GM21528 (cell line): ENCODE measurements at regions not wholly inside any gene's neighbourhood (a gene's known extent, or its start where the extent isn't known, plus 50 kb on each side); places are given as distances from the start of the nearest gene placed in this dataset.
"Not testable (repeated sequence)": the region's sequence is repeated elsewhere in the genome, so short reads cannot be mapped to it uniquely, and the experiment has no call there.

Experiments
- ATAC-seq: cut with Tn5 transposase; IDR thresholded peaks from one replicate; pipeline ENCODE4 v1.9.1; 2021; ENCODE audit warnings: mild to moderate bottlenecking, moderate library complexity; ENCODE audit not compliant: unreplicated experiment, low FRiP score

DNA sequence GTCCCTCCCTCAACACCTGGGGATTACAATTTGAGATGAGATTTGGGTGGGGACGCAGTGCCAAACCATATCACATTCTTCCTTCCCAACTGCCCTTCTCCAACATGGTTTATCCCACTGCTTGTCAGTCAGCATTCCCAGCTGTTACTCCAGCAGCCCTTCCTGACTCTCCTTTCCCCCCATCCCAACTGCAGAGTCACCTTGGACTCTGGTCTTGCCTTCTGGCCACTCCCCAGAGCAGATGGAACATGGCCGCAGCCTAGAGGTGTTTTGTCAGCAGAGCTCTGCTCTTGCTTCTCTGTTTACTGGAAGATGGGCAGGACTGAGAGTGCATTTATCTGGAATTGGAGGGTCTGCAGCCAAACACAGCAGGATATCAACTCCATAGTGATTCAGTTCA, 51.2 kb upstream of the MEX3C start:
- no peak for ATAC-seq

DNA sequence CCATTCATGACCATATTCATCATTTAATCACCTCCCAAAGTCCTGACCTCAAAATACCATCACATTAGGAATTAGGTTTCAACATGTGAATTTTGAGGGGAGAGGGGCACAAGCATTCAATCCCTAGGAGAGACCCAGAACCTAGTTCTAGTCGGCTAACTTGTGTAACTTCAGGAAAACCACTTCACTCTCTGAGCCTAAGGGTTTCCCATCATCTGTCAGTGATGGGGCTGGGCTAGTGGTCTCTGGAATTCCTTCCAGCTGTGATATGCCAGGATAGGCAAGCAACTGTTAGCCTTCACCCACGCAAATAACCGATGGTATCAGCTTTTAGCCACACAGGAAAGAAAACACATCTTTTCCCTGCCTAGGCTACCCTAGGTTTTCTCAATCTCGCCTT, 52.5 kb upstream of the MEX3C start:
- no peak for ATAC-seq

DNA sequence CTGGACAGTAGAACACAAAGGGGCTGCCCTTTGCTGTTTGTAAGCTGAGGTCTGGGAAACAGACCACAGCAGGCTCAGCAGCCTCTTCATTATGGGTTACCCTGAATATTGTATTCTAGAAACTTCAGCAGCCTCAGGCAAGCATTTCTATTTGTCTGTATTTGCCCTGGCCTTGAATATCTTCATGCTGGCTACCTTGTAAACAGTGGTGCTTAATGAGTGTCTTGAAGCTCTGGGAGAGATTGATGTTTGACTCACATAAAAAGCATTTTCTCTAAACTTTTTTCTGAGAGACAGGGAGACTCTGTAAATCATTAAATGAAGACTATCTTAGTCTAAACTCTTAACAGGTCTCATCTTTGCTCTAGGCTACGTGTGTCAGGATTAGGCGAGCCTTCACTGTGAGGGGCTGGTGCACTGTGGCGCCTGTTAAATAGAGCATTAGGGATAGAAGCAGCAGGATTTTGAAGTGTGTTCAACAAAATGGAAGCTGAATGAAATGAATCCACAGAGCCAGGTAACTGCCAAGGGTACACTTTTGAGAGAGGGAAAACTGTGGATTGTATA, 53.1 kb upstream of the MEX3C start:
- ATAC-seq = no peak

DNA sequence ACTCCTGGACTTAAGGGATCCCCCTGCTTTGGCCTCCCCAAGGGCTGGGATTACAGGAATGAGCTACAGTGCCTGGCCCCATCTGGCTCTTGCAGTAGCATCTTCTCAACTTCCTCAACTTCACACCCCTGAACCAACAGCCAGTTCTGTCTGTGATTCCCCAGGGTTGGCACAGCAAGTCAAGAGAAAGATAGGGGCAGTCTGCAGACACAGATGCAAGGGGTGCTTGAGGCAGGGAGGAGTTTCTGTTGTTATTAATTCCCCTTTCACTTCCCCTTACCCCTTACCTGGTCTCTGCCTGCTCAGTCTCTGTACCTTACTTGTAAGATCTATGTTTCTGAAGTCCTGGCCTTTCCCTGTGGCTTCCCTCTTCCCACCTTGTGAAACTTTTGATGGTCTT, 54.1 kb upstream of the MEX3C start:
- peak; percentile 100 for ATAC-seq

DNA sequence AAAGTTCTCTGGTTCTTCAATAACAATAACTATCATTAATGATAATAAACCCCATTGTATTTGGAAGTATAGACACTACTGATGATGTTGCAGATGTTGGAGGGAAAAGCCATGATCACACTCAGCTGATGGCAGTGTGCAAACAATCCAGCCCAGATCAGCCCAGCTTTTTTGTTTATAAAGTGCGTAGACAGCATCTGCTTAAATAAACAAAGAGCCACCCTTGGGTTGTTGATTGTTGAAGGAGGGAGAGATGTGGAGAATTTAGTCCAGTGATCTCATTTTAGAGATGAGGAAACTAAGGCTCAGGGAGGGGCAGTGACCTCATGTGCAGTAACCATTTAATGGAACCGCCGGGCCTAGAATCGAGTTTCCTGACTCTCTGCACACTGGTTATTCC, 56.0 kb upstream of the MEX3C start:
- no peak for ATAC-seq

DNA sequence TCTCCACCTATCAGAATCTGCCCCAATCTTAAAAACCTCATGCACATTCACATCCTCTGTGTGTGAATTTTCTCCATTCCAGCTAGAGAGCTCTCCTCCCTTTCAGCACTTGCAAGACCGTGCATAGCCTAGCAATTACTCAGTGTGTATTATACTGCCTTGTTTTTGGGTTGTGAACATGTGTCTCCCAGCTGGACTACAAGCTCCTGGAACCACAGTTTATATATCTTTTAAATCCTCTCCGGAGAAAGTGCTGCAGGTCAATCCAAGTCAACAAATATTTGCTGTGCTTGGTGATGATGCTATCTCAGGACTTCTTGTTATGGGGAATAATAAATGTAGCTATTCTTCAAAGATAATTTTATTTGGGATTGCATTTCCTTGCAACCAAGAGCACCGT, 58.2 kb upstream of the MEX3C start:
- ATAC-seq = no peak

DNA sequence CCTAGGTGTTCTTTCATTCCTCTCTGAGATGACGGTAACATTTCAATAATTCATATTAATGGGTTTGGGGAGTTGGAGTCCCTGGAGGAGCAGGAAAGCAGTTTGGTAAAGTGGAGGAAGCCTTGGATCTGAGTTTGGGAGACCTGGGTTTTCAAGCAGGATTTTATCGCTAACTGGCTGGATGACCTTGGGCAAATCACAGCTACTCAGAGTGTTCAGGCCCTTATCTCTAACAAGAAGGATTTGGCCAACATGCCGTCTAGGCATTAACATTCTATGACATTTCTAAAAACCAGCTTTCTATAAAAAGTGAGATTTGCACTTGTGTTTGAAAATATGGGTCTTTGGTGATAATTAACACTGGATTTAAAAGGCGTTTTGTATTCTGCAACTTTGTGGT, 59.7 kb upstream of the MEX3C start:
- no peak for ATAC-seq

DNA sequence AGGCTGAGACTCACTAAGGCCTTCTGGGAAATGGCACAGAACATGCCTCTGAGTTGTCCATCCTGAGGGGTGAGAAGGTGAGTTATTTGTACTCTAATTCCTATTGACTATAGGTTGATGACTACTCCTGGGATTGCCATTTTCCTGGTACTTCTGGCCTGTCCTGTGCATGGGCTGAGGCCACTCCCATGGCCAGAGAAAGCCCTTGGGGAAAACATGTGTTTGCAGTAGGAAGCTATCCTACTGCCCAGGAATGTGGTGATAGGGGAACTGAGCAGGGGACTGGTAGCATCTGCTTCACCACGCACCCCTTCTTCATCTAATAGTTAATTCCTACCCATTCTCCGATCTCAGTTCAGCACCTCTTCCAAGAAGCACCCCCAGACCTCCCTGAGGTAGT, 62.6 kb upstream of the MEX3C start:
- no peak for ATAC-seq

DNA sequence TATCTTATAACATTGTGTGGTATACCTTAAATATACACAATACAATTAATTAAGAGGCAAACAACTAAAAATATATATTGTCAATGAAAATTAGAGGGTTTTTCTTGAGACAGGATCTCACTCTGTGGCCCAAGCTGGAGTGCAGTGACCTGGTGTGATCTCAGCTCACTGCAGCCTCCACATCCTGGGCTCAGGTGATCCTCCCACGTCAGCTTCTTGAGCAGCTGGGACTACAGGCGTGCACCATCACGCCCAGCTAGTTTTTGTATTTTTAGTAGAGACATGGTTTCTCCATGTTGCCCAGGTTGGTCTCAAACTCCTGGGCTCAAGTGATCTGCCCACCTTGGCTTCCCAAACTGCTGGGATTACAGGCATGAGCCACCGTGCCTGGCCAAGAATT, 68.6 kb upstream of the MEX3C start:
- not testable (repeated sequence) for ATAC-seq

DNA sequence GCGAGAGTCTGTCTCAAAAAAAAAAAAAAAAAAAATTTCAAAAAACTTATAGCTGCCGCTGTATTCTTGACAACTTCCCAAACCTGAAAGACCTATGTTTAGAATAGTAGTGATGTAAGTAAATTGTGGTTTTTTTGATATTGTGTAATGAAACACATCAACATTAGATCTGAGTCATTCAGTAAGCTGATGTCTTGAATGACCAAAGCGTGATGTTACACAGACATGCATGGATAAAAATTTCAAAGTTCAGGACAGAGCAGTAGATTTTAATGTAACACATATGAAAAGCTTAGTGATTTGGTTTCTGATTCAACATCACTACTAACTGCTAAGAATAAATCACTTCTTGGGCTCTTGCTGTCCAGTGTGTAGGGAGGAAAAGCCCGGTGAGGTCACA, 69.3 kb upstream of the MEX3C start:
- ATAC-seq = no peak

DNA sequence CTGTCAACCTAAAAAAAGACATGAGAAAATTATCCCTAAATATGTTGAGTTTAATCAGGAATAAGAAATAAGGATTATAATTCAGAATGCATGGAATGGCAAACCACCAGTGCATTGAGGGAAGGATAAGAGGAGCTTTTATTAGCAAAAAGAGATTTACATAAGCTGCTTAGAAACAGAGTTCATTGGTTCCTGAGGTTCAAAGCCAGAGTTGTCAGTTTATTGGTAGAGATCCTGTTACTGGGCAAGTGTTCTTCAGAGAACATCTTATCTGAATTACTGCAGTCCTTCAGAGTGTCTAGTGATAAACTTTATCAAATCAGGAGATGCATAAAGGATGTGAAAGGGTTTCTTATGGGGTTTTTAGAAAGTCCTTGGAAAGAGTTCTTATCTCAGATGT, 76.0 kb upstream of the MEX3C start:
- no peak for ATAC-seq

DNA sequence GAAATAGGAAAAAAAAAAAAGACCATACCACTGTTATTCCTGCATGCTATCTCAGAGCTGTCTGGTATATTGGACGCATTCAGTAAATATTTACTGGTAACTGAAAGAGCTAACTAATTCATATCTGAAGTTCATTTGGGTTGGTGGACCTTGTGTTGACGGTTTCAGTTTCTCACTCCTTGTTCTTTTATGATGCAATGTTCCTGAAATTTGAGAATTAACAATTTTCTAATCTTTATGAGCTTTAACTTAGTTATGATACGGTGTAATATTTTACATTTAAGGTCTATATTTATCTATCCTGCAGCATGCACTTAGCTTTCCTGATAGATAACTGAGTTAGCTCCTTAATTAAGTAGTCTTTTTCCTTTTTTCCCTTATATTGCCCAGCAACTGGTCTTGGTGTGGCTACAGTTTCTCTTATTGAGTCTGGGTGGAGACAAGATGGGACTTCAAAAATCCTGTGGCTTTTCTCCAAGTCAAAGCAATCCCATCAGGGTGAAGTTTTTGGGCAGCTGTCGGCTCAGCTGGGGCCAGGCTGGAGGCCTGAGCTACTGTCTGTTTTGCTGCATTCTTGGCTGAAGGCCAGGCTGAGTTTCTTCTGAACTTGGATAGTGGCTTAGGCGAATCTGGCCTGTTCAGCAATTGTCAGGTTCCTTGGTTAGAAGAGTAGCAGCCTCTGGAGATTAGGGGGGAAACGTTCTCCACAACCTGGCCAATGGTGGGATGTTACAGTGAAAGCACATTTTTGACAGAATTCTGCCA, 78.4 kb upstream of the MEX3C start:
- ATAC-seq = no peak

DNA sequence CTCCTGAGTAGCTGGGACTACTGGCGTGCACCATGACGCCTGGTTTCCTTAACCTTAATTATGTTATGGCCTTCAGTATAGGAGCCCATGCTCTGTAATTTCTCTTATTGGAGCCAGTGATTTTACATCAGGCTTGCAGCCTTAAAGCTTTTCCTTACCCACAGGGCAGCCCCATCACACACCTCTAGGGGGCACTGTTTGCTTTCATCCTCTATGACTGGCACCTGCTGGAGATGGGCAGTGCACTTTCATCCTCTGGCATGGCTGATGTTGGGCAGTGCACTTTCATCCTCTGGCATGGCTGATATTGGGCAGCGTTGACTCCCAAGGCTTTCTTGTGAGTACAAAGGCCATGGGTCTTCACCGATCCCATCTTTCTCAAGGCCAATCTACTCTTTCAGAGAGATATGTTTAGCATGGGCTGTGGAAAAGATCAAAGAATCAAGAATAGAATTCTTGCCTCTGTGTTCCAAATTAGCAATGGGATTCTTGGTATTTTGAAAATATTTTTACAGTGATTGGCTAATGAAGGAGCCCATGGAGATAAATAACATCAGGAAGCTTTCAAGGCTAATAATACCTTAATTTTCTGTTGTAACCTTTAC, 80.7 kb upstream of the MEX3C start:
- no peak for ATAC-seq

DNA sequence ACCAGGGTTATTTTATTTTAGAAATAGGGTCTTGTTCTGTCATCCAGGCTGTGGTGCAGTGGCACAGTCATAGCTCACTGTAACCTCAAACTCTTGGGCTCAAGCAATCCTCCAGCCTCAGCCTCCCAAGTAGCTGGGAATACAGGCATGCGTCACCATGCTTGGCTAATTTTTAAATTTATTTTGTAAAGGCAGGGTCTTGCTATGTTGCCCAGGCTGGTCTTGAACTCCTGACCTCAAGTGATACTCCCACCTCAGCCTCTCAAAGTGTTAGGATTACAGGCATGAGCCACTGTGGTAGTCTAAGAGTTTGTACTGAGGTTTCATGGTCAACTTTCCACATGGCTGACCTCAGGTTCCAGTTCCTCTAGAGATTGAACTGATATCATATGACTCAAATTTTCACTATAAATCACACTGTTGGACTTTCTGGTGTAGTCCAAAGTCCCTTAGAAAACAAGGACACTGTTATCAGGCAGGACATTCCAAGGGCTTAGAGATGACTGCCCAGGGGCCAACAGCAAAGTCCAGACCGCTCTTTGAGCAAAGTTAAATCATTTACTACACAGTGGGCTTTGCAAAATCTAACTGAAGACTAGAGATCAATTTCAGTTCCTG, 82.0 kb upstream of the MEX3C start:
- no peak for ATAC-seq

DNA sequence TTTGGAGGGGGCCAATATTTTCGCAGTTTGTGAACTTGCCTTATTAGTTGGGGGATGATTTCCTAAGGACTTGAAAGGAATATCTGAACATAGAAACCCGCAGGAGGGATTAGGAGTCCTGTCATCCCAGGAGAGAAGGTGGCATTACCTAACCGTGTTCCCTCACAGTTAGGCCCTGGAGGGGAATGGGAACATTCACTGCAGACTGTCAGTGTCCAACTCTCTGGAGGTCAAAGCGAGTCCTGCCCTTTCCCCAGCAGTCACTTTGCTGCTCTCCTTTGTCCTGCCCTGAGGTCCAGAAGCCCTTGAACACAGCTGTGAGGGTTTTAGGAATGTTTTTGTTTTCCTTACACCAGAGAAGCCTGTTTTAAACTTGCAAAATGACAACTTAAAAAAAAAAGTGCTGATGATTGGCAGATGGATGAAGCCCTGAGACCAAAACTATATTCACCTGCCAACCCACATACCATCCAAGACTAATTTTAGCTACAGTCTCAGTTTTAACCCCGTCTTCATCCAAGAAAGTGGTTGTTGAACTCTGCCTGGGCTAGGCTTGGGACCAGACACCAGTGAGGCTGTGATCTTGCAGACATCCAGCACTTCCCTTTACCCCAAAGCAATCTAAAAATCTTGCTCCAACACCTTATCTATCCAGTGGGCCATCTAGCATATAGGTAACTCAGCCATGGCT, 90.5 kb upstream of the MEX3C start:
- ATAC-seq = no peak

DNA sequence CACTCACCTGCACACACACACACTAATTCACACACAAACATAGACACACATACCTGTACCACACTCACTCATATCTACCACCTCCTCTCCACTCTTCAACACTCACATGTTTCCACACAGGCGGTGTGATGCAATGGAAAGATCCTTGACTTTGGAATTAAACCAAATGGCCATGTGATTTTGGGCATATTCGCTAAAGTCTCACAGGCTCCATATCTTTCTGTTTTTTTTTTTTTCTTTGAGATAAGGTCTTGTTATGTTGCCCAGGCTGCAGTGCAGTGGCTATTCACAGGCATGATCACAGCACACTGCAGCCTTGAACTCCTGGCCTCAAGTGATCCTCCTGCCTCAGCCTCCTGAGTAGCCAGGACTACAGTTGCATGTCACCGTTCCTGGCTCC, 91.1 kb upstream of the MEX3C start:
- no peak for ATAC-seq

DNA sequence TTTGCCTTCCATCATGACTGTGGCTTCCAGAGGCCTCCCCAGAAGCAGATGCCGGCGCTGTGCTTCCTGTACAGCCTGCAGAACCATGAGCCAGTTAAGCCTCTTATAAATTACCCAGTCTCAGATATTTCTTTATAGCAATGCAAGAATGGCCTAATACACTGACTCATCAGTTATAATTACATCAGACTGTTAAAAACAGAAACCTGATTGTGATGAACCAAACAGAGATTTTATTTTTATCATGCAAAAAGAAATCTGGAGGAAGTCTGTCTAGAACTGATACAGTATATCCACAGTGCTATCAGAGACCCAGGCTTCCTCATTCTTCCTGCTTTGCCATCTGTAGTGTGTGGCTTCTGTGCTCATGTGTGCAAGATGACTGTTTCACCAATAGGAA, 93.4 kb upstream of the MEX3C start:
- no peak for ATAC-seq

DNA sequence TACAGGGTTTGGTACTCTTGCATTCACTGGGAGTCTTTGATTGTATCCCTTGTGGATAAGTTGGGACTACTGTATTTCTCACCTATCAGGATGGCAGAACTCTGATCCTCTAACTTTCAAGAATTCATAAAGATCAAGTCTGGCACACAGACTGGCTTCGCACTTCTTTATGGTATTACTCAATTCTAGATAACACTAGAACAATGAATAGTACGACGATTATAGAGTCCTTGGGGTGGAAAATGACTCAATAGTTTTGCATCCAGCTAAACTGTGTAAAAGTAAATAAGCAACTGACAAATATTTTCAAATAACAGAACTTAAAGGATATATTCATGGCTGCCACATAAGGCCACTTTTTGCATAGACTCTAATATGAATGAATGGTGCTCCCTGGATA, 103.4 kb upstream of the MEX3C start:
- ATAC-seq = no peak

DNA sequence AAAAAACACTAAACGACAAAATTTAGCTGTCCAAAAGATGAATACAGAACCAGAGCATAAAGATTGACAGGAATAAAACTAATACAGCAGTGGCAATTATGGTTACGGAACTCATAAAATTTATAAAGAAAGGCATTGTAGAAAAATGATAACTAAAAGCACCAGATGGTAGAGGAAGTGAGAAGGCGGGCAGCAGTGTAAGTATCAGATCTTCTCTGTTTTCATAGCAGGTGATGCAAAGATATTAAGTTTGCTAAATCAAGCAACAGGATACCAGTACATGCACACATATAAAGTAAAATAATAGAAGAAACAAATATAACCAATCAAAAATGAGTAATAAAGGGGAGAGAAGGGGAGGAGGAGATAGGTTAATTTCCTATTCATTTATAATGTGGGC, 103.9 kb upstream of the MEX3C start:
- no peak for ATAC-seq

DNA sequence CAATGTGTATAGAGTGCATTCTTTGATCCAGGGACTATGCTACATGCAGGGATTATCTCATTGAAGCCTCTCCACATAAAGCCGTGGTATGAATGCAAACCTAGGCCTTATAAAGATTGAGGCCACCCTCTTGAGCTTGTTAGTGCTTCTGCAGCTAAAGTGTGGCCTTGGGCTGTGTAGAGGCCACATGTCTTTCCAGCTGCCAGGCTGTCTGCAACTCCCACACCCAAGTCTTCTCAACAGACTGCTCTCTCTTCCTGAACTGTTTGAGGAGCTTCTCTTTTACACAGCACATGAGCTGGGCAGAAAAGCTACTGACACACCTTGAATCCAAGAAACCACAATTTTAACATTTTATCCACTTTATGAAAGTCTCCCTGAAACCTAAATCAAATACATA, 119.2 kb upstream of the MEX3C start:
- ATAC-seq = no peak

DNA sequence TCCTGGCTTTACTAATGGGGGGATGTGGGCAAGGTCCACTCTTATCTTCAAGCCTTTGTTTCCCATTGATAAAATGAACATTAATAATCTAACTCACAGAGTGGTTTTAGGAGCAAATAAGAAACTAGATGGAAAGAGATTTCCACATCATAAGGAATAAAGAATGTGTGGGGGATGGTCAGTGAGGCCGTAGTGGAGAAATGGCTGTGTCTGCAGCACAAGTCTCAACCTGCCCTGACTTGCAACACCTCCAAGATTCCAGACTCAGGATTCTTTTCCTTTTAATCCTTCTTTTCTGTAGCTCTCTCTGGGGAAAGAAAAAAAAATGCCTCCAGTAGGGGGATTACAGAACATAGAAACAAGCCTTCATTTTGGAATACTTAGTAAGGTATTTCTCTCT, 124.2 kb upstream of the MEX3C start:
- no peak for ATAC-seq
